NCI-H1092 (cell line): ENCODE measurements at regions not wholly inside any gene's neighbourhood (a gene's known extent, or its start where the extent isn't known, plus 50 kb on each side); places are given as distances from the start of the nearest gene placed in this dataset.

Experiments
- DNase-seq: peaks from one replicate; lab custom pipeline; 2025; lab: John Stamatoyannopoulos, UW

DNA sequence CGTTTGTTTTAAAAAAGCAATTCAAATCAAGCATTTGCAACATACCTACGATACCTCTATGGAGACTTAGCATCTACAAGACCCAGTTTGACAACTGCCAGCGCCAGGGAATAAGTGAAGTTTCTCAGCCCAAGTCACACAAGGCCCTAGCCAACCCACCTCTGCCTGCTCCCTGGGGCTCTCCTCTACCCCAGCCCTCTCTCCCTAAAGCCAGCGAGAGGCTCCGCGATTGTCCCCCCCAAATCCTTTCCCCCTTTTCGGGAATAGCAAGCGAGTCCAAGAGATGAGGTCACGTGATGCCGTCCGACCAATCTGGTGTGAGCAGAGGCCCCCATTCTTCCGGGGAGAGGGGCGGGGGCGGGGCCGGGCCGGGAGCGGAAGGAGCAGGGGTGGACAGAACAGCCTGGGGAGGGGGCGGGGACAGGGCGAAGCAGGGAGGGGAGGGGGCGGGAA is 102.2 kb upstream of the RAB6C start:
- peak; percentile 86 for DNase-seq

DNA sequence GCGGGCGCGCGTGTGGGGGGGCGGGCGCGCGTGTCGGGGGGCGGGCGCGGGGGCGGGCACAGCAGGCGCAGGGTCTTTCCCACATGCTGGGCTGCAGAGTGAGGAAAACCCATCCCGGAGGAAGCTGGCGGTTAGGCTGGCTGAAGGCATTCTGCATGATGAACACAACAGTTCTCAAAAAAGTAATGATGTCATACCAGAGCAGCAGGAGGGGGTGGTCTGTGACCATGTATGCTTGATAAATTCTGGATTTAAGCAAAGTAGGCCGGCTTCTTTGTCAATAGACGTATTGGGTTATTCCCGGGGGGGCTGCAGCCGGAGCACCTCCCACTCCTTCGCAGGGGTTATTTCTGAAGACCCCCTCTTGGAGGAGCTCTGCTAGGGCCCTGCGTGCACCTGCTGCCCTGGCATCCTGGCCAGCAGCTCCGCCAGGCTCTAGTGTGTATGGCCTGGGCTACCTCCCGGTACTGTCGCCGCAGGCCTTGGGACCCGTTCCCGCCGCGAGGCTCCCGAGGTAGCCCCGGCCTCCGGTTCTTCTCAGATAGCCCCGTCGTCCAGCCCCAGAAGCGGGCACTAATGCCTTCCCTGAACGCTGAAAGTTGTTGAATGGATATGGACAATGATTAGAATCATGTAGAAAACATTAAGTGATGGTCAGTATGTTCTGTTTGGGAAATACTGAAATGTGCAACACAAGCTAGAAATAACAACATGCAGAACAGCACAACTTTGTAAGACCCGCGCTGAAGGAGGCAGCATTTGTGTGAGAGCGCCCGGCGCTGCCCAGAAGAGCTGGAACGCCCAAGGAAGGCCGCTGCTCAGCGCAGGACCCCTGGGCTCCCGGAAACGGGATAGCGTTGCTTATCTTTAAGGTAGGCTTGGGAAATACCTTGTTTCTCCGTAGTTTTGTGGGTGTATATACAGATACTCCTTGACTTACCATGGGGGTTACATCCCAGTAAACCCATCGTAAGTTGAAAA is 101.4 kb upstream of the RAB6C start:
- DNase-seq: no peak

DNA sequence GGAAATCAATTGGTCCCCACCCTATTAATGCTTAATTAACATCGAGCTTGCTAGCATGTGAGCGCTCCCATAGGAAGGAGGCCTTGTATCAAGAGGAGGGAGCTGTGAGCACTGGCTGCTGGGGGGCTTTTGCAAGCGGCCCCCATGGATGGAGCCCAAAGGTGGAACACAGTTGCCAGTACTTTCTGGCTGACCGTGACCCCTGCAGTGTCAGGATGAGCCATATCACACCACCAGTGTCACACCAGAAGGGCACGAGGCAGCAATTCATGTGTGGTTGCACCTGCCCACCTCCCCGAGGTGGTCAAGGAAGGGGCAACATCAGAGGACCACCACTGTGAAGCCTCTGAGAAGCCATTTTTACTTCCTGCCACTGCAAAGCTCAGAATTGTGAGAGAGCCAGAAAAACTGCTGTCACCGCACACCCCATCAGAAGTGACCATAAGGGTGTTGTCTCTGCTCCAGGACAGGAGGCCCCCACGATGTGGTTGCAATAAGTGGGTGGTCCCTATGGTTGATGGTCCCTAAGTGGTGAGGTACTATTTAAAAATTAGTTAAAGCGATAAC is 99.8 kb upstream of the RAB6C start:
- no peak for DNase-seq

DNA sequence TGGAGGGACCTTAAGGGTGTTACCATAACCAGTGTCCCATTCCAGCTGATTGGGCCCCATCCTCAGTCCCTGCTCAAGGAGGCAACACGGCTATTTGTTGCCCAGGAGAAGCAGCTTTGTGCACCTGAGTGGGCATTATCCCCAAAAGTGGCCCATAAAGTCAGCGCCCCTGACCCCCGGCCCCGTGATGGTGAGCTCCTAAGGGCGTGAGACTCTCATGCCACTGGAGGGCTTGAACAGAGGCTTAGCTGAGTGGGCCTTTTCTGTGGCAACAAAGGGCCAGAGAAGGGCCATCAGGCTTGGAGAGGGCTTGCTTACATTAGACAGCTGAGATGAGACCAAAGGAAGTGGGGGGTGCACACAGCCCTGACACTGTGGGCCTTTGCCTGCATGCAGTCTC is 99.2 kb upstream of the RAB6C start:
- DNase-seq: no peak

GRCh38 chr2:129880971-129881370 is 98.5 kb upstream of the RAB6C start:
- DNase-seq: no peak

DNA sequence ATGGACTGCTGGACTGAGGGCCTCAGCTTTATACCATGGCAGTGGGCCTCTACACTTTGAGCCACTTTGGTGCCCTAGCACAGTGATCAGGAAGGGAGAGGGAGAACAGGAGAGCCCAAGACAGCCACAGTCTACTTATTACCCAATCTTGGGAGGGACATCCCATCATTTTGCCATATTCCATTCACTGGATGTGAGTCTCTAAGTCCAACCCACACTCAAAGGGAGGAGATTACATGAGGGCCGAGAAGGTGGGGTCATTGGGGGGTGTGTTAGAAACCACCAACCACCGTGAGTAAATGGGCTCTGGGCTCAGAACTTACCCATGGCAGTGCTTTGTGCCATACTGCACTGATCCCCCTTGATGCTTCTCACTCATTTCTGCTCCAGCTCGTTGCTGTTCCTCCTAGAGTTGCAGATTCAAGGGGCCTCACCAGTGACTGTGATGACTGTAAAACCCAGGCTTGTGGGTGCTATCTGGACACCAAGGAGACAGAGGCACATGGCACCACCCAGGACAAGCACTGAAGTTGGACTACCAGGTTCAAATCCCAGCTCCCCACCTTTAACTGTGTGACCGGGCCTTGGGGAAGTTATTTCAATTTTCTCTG is 97.6 kb upstream of the RAB6C start:
- no peak for DNase-seq

GRCh38 chr2:129882476-129882875 is 97.0 kb upstream of the RAB6C start:
- DNase-seq: no peak

- no peak for DNase-seq
Measured at GRCh38 chr2:129883121-129883520, 96.3 kb upstream of the RAB6C start.

DNA sequence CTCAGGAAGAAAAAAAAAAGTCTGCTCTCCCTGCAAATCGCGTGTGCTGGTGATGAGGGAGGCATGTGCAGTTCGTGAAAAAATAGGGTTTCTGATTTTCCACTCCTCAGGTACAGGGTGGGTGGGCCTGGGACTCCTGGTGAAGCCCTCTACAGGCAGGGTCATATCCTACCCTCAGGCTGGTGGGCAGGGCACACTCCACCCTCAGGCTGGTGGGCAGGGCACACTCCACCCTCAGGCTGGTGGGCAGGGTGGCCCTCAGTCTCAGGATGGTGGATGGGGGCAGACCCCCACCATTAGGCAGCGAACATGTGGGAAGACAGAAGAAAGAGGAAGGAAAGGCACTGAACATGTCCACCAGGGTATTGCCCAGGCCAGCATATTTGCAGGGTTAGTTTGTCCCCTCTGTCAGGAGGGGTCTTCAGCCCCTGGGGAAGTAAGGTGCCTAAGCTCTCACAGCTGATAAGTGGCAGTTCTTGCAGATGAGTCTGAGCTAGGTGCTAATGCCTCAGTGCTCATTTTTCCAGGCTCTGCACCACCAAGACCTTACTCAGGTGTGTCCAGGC is 95.2 kb upstream of the RAB6C start:
- DNase-seq: no peak

GRCh38 chr2:129885735-129886134 is 93.7 kb upstream of the RAB6C start:
- DNase-seq: no peak

- DNase-seq: no peak
Measured at GRCh38 chr2:129887688-129888266, 91.7 kb upstream of the RAB6C start.

GRCh38 chr2:129888461-129888860 is 91.0 kb upstream of the RAB6C start:
- DNase-seq: no peak

DNA sequence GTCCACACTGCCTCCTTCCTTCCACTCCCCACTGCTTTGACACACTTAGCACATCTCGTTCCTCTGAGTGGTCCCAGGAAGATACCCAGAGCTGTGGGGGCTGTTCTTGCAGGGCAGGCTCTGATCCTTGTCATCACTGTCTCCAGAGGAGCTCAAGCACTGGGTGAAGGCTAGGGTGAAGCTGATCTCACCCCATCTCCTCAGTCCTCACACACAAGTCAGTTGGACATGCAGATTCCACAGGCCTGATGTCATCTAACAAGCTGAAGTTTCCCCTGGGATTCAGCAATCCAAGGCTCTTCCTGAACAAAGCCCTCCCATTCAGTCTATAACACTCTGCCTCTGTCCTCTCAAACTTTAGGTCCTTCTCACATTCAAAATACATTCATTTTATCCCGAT is 90.6 kb upstream of the RAB6C start:
- no peak for DNase-seq

DNA sequence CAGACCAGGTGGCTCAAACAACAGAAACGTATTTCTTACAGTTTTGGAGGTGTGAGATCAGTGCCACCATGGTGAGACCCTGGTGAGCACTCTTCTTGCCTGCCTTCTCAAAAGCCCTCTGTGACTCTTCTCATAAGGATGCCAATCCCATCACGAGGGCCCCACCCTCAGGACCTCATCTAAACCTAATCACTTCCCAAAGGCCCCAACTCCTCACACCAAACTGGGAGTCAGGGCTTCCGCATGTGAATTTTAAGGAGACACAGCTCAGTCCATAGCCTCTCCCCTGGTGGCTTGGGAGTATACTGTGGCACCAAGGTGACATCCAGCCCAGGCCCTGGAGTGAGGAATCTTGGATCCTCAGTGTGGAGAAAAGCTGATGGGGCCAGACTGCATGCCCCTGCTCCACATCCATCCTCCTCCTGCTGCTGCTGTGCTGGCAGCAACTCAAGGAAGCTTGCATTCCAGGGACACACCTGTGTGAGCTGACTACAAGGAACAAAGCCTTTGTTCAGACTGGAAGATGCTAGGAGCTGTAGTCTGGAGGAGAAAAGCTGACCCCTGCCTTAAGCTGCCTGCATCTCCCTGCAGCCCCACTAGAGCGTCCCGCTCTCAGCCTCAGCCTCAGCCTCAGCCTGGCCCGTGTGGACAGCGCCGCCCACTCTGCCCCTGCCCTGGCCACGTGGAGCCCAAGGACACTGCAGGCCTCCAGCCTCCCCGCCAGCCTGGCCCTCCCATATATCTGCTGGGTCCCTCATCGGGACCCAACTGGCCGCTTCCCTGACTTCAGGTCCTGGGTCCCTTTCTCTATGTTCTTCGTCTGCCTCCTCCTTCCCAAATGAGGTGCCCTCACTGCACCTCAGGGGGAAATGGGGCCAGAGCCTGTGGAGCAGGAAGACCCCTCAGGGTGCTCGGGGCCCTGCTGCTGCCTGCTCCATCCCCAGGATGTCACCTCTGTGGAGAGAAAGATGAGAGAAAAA is 87.8 kb upstream of the RAB6C start:
- DNase-seq: no peak

DNA sequence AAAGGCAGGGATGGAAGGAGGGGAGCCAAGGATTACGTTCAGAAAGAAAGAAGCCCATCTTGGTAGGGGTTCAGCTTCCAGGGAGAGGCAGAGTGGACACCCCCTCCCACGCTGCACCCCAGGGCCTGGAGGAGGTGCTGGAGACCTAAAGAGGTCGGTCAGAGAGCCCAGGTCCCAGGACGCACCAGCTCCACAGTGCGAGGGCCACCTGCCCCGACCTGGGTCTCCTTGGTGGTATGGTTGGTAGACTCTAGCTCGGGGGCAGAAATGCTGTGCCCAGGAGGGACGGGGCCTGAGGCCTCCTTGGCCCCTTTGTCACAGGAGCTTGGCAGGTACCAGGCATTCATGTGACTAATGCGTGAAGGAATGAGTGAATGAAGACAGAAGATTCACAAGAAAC is 87.1 kb upstream of the RAB6C start:
- no peak for DNase-seq

DNA sequence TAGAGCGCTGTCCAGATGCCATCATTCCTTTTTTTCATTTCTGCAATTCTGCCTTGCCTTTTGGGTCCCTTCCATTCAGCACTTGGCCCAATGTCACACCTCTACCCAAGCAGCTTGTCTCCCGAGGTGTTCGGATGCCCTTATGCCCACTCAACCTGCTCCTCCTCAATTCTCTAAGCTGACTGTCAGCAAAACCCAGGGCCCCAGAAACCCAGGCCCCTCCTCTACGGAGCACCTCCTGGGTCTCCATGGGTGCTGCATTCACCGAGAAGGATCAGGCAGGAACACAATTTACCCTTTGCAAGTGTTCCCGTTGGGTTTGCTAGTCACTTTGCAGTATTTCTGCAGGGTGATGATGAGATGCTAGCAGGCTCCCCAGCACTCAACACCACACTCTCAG is 86.7 kb upstream of the RAB6C start:
- DNase-seq: no peak

- no peak for DNase-seq
Measured at GRCh38 chr2:129893244-129893643, 86.2 kb upstream of the RAB6C start.

DNA sequence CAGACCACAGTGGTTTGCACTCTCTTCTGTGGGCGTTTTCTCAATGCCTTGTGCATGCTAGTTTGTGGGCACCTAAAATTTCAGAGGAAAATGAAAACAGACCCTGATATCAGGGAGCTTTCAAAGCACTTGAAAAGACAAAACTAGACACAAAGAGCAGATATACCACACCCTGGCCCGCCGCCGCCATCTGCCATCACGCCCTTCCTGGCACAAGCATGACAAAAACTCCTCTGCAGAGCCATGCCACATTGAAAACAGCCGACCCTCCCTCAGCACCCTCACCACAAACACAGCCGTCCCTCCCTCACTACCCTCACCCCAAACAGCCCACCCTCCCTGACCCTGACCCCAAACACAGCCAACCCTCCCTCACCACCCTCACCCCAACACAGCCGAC is 84.8 kb upstream of the RAB6C start:
- DNase-seq: no peak

DNA sequence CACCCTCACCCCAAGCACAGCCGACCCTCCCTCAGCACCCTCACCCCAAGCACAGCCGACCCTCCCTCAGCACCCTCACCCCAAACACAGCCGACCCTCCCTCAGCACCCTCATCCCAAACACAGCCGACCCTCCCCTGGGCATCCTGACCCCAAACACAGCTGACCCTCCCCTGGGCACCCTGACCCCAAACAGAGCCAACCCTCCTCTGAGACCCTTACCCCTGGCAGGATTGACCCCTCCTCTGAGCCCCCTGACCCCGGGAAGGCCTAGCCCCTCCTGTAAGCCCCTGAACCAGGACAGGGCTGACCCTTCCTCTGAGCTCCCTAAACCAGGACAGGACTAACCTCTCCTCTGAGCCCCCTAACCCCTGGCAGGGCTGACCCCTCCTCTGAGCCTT is 84.4 kb upstream of the RAB6C start:
- no peak for DNase-seq

- no peak for DNase-seq
Measured at GRCh38 chr2:129895526-129896082, 83.9 kb upstream of the RAB6C start.
